Glutamatergic neuron (in vitro differentiated cells): ENCODE measurements at regions not wholly inside any gene's neighbourhood (a gene's known extent, or its start where the extent isn't known, plus 50 kb on each side); places are given as distances from the start of the nearest gene placed in this dataset.

Experiments
- DNase-seq: peaks from one replicate; pipeline ENCODE4 v3.0.0; 2022
- H3K27ac Mint-ChIP-seq: one replicate; pipeline ENCODE4 v1.8.0; 2020; ENCODE audit warnings: mild to moderate bottlenecking, mixed read lengths, inconsistent platforms; ENCODE audit not compliant: unreplicated experiment
- H3K27me3 Mint-ChIP-seq: one replicate; pipeline ENCODE4 v1.8.0; 2020; ENCODE audit warnings: mild to moderate bottlenecking, moderate library complexity, mixed read lengths, inconsistent platforms; ENCODE audit not compliant: unreplicated experiment
- H3K36me3 Mint-ChIP-seq: one replicate; pipeline ENCODE4 v1.8.0; 2020; ENCODE audit warnings: mild to moderate bottlenecking, mixed read lengths, inconsistent platforms; ENCODE audit not compliant: unreplicated experiment
- H3K4me1 Mint-ChIP-seq: one replicate; pipeline ENCODE4 v1.8.0; 2020; ENCODE audit warnings: mild to moderate bottlenecking, low read depth, mixed read lengths, inconsistent platforms; ENCODE audit not compliant: unreplicated experiment
- H3K4me3 Mint-ChIP-seq: one replicate; pipeline ENCODE4 v1.8.0; 2020; ENCODE audit warnings: mild to moderate bottlenecking, mixed read lengths, inconsistent platforms; ENCODE audit not compliant: unreplicated experiment
- H3K9me3 Mint-ChIP-seq: one replicate; pipeline ENCODE4 v1.8.0; 2020; ENCODE audit warnings: mild to moderate bottlenecking, moderate library complexity, mixed read lengths, inconsistent platforms; ENCODE audit not compliant: unreplicated experiment
- CTCF ChIP-seq: fragments of 200-600 bp; sonication (generic); IDR thresholded peaks from one replicate; pipeline ENCODE4 v1.5.0; 2021; ENCODE audit not compliant: partially characterized antibody, unreplicated experiment

- no peak for DNase-seq
- Mint-ChIP-seq H3K27ac (no peak overlapping the region), H3K27me3 (no peaks in the 10 kb centered on the region), H3K36me3 (peaks cover 6% of the 10 kb centered on the region), H3K9me3 (no peaks in the 10 kb centered on the region), H3K4me3 (no peak overlapping the region), H3K4me1 (no peaks in the 10 kb centered on the region)
- TF ChIP-seq CTCF: no peak
Observed at GRCh38 chr10:118449521-118449920, 107.4 kb upstream of the FAM204A start.

GRCh38 chr10:118448744-118449143 is 106.6 kb upstream of the FAM204A start:
- no peak overlapping the region for H3K4me3 Mint-ChIP-seq
- H3K9me3 Mint-ChIP-seq: no peaks in the 10 kb centered on the region
- H3K27me3 Mint-ChIP-seq: no peaks in the 10 kb centered on the region
- H3K4me1 Mint-ChIP-seq: no peaks in the 10 kb centered on the region
- no peak for DNase-seq
- no peak for TF ChIP-seq CTCF
- no peak overlapping the region for H3K27ac Mint-ChIP-seq
- peaks cover 6% of the 10 kb centered on the region for H3K36me3 Mint-ChIP-seq

- TF ChIP-seq CTCF: no peak
- DNase-seq: no peak
- Mint-ChIP-seq H3K36me3 (peaks cover 6% of the 10 kb centered on the region), H3K27me3 (no peaks in the 10 kb centered on the region), H3K4me3 (no peak overlapping the region), H3K4me1 (no peaks in the 10 kb centered on the region), H3K27ac (no peak overlapping the region), H3K9me3 (no peaks in the 10 kb centered on the region)
Observed at GRCh38 chr10:118447478-118448270, 105.5 kb upstream of the FAM204A start.

GRCh38 chr10:118445535-118445934 is 103.4 kb upstream of the FAM204A start:
- Mint-ChIP-seq H3K27ac (no peak overlapping the region), H3K4me1 (no peaks in the 10 kb centered on the region), H3K36me3 (no peaks in the 10 kb centered on the region), H3K27me3 (no peaks in the 10 kb centered on the region), H3K4me3 (no peak overlapping the region), H3K9me3 (no peaks in the 10 kb centered on the region)
- no peak for TF ChIP-seq CTCF
- no peak for DNase-seq

GRCh38 chr10:118444069-118444468 is 101.9 kb upstream of the FAM204A start:
- Mint-ChIP-seq H3K4me1 (no peaks in the 10 kb centered on the region), H3K27me3 (no peaks in the 10 kb centered on the region), H3K27ac (no peak overlapping the region), H3K4me3 (no peak overlapping the region), H3K36me3 (no peaks in the 10 kb centered on the region), H3K9me3 (no peaks in the 10 kb centered on the region)
- no peak for DNase-seq
- TF ChIP-seq CTCF: no peak
